Ascending aorta (tissue), 2 donors: ENCODE measurements at regions not wholly inside any gene's neighbourhood (a gene's known extent, or its start where the extent isn't known, plus 50 kb on each side); places are given as distances from the start of the nearest gene placed in this dataset.

Source experiments
- DNase-seq, 2 donors: peaks; one replicate each; pipeline ENCODE4 v3.0.0-alpha.2; 2019; ENCODE audit warnings: low spot score in 2 of 2
- H3K27ac ChIP-seq, 2 donors: fragments of 200-600 bp; sonication (generic); one replicate each; pipeline ENCODE4 v1.5.1; 2016 to 2017; ENCODE audit warnings: mild to moderate bottlenecking in 1 of 2
- H3K27me3 ChIP-seq: fragments of 200-600 bp; sonication (generic); one replicate; pipeline ENCODE4 v1.5.1; 2017
- H3K36me3 ChIP-seq, 2 donors: fragments of 200-600 bp; sonication (generic); one replicate each; pipeline ENCODE4 v1.5.1; 2016
- H3K4me1 ChIP-seq, 2 donors: fragments of 200-600 bp; sonication (generic); one replicate each; pipeline ENCODE4 v1.5.1; 2016 to 2017; ENCODE audit warnings: mild to moderate bottlenecking in 1 of 2
- H3K4me3 ChIP-seq, 2 donors: fragments of 200-600 bp; sonication (generic); one replicate each; pipeline ENCODE4 v1.5.1; 2016 to 2017; ENCODE audit warnings: mild to moderate bottlenecking in 1 of 2
- H3K9me3 ChIP-seq, 2 donors: fragments of 200-600 bp; sonication (generic); one replicate each; pipeline ENCODE4 v1.5.1; 2016
- intact Hi-C: fragments of 100-400 bp; cut with DNase I; formaldehyde crosslinking; loops from one replicate; pipeline ENCODE4 v1.15.1; 2023
- TF ChIP-seq, protein P1 (sequence below), 3 experiments: fragments of 200-600 bp in 2 of 3; fragments of 450-650 bp in 1 of 3; sonication (generic) in 2 of 3; IDR thresholded peaks; one replicate each; pipeline ENCODE4 v1.5.1; 2016 to 2019; ENCODE audit warnings: antibody characterized with exemption in 3 of 3, mild to moderate bottlenecking in 1 of 3, moderate library complexity in 1 of 3

DNA sequence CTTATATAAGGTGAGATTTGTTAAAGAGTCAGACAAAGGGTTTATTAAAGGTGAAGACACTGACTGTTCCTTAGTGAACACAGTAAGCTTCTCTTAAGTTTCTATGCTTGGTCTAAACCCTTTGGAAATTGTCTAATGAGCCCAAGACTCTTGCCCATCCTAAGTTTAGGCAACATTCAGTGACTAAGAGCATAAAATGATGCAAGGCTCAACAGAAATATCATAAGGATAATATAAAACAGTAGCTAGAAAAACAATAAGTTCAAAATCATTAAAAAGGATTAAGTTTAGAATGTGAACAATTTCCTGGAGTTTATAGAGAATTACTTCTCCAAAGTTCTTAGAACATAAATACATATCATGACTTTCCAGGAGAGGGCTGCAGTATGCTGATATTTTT lies 108.9 kb upstream of the PDC start:
- Histone ChIP-seq H3K27ac (no peak overlapping the region), H3K9me3 (no peaks in the 10 kb centered on the region), H3K36me3 (no peaks in the 10 kb centered on the region), H3K27me3 (no peaks in the 10 kb centered on the region), H3K4me1 (no peaks in the 10 kb centered on the region), H3K4me3 (no peak overlapping the region)
- DNase-seq: no peak
- intact Hi-C loops: no loop called here
- TF ChIP-seq, protein P1, sequence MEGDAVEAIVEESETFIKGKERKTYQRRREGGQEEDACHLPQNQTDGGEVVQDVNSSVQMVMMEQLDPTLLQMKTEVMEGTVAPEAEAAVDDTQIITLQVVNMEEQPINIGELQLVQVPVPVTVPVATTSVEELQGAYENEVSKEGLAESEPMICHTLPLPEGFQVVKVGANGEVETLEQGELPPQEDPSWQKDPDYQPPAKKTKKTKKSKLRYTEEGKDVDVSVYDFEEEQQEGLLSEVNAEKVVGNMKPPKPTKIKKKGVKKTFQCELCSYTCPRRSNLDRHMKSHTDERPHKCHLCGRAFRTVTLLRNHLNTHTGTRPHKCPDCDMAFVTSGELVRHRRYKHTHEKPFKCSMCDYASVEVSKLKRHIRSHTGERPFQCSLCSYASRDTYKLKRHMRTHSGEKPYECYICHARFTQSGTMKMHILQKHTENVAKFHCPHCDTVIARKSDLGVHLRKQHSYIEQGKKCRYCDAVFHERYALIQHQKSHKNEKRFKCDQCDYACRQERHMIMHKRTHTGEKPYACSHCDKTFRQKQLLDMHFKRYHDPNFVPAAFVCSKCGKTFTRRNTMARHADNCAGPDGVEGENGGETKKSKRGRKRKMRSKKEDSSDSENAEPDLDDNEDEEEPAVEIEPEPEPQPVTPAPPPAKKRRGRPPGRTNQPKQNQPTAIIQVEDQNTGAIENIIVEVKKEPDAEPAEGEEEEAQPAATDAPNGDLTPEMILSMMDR (IDR thresholded peaks at IDR 0.05): no peak

GRCh38 chr1:186568221-186568620 lies 107.3 kb upstream of the PDC start:
- intact Hi-C loops: no loop called here
- H3K4me3 ChIP-seq: no peak overlapping the region
- TF ChIP-seq, protein P1 (IDR thresholded peaks at IDR 0.05): no peak
- no peaks in the 10 kb centered on the region for H3K36me3 ChIP-seq
- no peak for DNase-seq
- H3K4me1 ChIP-seq: no peaks in the 10 kb centered on the region
- no peak overlapping the region for H3K27ac ChIP-seq
- no peaks in the 10 kb centered on the region for H3K9me3 ChIP-seq
- no peaks in the 10 kb centered on the region for H3K27me3 ChIP-seq

DNA sequence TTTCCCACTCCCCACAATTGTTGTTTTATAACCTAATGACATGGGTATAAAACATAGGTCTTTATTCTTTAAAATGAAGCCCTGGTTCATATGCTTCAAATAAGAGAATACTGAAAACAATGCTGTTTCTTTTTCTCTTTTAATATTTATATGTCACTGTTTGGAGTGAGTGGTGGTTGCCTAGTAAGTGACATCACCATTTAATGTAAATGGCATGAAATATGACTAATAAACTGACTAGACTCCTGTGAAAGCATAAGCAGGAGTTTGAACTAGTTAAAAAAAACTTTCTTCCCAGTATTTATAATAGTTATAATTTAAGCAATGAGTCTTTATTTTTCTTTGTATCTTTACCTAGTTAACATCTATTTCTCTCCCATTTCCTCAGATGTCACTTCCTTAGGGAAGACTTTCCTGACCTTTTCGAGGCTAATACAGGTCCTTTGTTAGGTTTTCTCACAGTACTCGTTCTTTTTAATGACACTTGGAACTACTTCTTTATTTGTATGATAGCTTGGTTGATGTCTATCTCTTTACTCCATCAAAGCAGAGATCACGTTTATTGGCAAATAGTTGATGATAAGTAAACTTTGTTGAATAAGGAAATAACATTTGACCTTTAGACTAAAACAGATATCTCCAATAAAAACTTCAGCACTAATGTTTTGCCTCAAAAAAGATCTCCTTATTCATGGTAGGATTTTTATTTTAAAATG lies 105.4 kb upstream of the PDC start:
- DNase-seq: no peak
- intact Hi-C loops: no loop called here
- H3K4me1 ChIP-seq: no peaks in the 10 kb centered on the region
- no peak overlapping the region for H3K4me3 ChIP-seq
- no peaks in the 10 kb centered on the region for H3K36me3 ChIP-seq
- no peak overlapping the region for H3K27ac ChIP-seq
- TF ChIP-seq, protein P1 (IDR thresholded peaks at IDR 0.05): no peak
- H3K27me3 ChIP-seq: no peaks in the 10 kb centered on the region
- H3K9me3 ChIP-seq: no peaks in the 10 kb centered on the region

DNA sequence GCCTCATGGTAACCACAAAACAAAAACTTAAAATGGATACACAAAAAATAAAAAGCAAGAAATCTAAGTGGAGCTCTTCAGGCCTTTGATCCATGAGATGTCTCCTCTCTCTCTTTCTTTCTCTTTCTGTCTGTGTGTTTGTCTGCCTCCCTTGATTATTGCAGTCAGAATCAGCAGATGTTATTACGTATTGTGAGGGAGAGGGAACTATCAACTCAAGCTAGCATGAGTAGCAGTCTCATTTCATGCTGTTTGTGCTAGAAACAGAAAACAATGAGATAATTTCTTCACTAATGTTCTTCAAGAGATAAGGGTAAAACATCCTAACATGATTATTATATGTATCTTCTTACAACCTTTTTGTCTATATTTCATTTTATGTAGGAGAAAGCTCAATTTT lies 103.7 kb upstream of the PDC start:
- no peak overlapping the region for H3K27ac ChIP-seq
- no peaks in the 10 kb centered on the region for H3K36me3 ChIP-seq
- no peaks in the 10 kb centered on the region for H3K27me3 ChIP-seq
- no peak for DNase-seq
- H3K4me3 ChIP-seq: no peak overlapping the region
- H3K9me3 ChIP-seq: no peaks in the 10 kb centered on the region
- intact Hi-C loops: no loop called here
- no peaks in the 10 kb centered on the region for H3K4me1 ChIP-seq
- TF ChIP-seq, protein P1 (IDR thresholded peaks at IDR 0.05): no peak

DNA sequence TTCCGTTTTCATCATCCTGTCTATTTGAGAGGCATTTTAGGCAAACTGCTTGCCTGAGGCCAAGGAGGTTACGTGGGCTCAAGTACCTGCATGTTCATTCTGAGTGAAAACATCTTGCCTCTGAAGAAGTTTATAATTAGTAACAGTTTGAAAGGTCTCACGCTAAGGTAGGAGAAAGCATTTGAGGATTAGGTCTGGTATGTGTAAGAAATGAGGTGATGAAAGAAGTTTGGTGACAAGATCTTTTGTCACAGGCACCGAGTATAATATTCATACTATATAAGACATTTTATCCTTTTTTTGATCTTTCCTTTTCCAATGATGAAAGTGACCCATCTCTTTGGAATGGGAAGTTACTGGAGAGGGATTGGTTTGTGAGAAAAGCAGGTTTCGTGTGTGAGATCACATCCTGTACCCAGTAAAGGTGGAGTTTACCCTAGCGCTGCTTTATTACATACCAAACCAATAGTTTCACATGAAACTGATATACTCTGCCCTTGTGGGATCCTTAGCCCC lies 98.7 kb upstream of the PDC start:
- H3K27ac ChIP-seq: no peak overlapping the region
- TF ChIP-seq, protein P1 (IDR thresholded peaks at IDR 0.05): no peak
- H3K27me3 ChIP-seq: no peaks in the 10 kb centered on the region
- no peaks in the 10 kb centered on the region for H3K4me1 ChIP-seq
- intact Hi-C loops: no loop called here
- no peak for DNase-seq
- H3K9me3 ChIP-seq: no peaks in the 10 kb centered on the region
- H3K4me3 ChIP-seq: no peak overlapping the region
- no peaks in the 10 kb centered on the region for H3K36me3 ChIP-seq
